ENCODE measurements at regions not wholly inside any gene's neighbourhood (a gene's known extent, or its start where the extent isn't known, plus 50 kb on each side); places are given as distances from the start of the nearest gene placed in this dataset.
"Not testable (repeated sequence)": the region's sequence is repeated elsewhere in the genome, so short reads cannot be mapped to it uniquely, and the experiment has no call there.

GRCh38 chr13:24581578-24581977 is 69.0 kb upstream of the PARP4 start:
- TF ChIP-seq, protein P1, sequence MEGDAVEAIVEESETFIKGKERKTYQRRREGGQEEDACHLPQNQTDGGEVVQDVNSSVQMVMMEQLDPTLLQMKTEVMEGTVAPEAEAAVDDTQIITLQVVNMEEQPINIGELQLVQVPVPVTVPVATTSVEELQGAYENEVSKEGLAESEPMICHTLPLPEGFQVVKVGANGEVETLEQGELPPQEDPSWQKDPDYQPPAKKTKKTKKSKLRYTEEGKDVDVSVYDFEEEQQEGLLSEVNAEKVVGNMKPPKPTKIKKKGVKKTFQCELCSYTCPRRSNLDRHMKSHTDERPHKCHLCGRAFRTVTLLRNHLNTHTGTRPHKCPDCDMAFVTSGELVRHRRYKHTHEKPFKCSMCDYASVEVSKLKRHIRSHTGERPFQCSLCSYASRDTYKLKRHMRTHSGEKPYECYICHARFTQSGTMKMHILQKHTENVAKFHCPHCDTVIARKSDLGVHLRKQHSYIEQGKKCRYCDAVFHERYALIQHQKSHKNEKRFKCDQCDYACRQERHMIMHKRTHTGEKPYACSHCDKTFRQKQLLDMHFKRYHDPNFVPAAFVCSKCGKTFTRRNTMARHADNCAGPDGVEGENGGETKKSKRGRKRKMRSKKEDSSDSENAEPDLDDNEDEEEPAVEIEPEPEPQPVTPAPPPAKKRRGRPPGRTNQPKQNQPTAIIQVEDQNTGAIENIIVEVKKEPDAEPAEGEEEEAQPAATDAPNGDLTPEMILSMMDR (IDR thresholded peaks at IDR 0.05): not testable (repeated sequence)
- not testable (repeated sequence) for TF ChIP-seq POLR2A (IDR thresholded peaks at IDR 0.05)

Measured in adrenal gland (tissue), 5 donors.